Astrocyte of the spinal cord (primary cell): ENCODE measurements at regions not wholly inside any gene's neighbourhood (a gene's known extent, or its start where the extent isn't known, plus 50 kb on each side); places are given as distances from the start of the nearest gene placed in this dataset.

ENCODE experiments used
- DNase-seq: peaks from one replicate; pipeline ENCODE4 v3.0.0; 2011; ENCODE audit warnings: low read depth, low spot score
- H3K4me3 ChIP-seq: 2 replicates; pipeline ENCODE4 v1.5.1; 2011; ENCODE audit warnings: low read depth, mild to moderate bottlenecking, low read length, moderate library complexity
- CTCF ChIP-seq: IDR thresholded peaks from 2 replicates; pipeline ENCODE4 v1.5.1; 2012; ENCODE audit warnings: low read depth, mild to moderate bottlenecking, low read length, inconsistent platforms
- in situ Hi-C: cut with HindIII; loops from 2 replicates; pipeline ENCODE4 v1.10.0; 2017; ENCODE audit warnings: low sequenced_read_pairs

DNA sequence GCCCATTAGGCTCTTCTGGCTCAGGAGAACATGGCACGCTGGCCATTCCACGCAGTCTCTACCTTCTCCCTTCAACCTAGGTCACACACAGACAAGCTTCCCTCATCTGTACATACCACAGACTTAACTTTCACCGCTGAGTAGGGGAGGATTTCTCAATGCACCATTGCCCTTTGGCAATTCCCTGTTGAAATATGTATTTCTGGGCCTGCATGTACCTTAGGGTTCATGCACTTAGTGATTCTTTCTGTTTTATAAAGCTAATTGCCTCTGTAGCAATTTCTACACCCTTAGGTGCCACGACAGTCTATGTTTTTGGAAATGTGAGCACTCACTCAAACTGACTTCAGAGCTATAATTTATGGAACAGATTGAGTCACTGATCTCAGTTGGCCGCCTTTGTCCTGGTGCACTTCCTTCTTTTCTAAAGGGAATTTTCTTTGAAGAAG lies 253.8 kb upstream of the PRDM1 start:
- no peak for DNase-seq
- no peak for TF ChIP-seq CTCF
- in situ Hi-C loops: no loop called here
- H3K4me3 ChIP-seq: no peak overlapping the region

GRCh38 chr6:105831311-105832097 lies 254.6 kb upstream of the PRDM1 start:
- in situ Hi-C loops: no loop called here
- H3K4me3 ChIP-seq: no peak overlapping the region
- DNase-seq: no peak
- TF ChIP-seq CTCF: no peak

GRCh38 chr6:105825210-105825609 lies 260.9 kb upstream of the PRDM1 start:
- H3K4me3 ChIP-seq: no peak overlapping the region
- TF ChIP-seq CTCF: no peak
- no peak for DNase-seq
- in situ Hi-C loops: no loop called here

- no peak for TF ChIP-seq CTCF
- no peak overlapping the region for H3K4me3 ChIP-seq
- DNase-seq: peak; percentile 59
- in situ Hi-C loops: no loop called here
Observed at GRCh38 chr6:105824732-105825131, 261.4 kb upstream of the PRDM1 start.

- in situ Hi-C loops: no loop called here
- no peak overlapping the region for H3K4me3 ChIP-seq
- no peak for TF ChIP-seq CTCF
- DNase-seq: no peak
Observed at GRCh38 chr6:105821777-105822176, 264.4 kb upstream of the PRDM1 start.

DNA sequence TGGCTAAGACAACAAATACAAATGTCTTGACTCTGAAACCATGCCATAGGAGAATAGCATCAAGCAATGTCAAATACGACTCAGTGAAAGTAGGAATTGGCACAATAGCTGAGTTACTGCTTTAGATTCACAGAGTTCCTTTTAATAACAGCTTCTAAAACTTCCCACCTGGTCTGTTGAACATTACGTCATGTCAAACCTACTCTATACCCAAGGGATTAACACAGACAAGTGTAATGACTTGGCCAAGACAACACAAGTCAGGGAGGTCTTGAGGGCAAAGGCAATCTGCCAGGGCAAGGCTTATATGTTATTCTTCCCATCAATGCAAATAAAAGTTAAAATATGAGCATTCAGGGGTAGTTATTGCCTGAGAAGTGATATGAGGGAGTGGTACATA lies 265.1 kb upstream of the PRDM1 start:
- no peak for TF ChIP-seq CTCF
- H3K4me3 ChIP-seq: no peak overlapping the region
- no peak for DNase-seq
- in situ Hi-C loops: no loop called here

DNA sequence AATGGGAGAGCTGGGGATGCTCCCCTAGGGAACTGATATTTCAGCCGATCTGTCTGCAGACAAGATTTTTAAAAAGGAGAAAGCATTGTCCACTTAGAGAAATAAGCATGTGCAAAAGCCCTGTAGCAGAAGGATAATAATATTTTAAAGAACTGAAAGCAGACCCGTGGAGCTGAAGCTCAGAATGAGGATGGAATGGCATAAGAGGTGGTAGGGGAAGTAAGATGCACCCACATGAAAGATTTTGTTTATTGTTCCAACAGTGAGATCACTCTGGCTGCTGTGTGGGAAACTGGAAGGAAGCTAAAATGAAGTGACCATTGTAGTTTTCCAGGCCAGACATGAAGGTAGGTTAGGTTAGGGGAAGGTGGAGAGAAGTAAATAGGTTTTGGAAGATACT lies 266.4 kb upstream of the PRDM1 start:
- in situ Hi-C loops: no loop called here
- DNase-seq: no peak
- no peak overlapping the region for H3K4me3 ChIP-seq
- no peak for TF ChIP-seq CTCF
